ENCODE measurements at regions not wholly inside any gene's neighbourhood (a gene's known extent, or its start where the extent isn't known, plus 50 kb on each side); places are given as distances from the start of the nearest gene placed in this dataset.

DNA sequence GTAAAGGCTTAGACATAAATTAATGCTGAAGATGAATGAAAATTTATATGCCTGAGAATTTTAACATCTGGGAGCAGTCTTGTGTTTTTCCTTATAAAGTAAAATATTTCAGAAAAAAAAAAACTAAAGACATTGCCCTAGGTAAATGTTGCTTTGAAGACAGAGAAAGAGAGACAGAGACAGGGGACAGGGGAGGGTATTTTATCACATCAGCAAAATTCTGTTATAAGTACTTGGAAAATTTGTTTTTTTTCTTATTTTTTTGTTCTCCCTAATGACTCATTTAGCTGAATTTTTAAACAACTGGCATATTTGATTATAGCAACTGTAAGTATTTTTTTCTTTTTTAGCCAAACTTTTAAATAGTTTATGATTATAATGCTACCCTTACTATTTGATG is 1540.6 kb upstream of the GBE1 start:
- TF ChIP-seq CTCF (IDR thresholded peaks at IDR 0.05; ENCODE audit: insufficient read depth, low read length) = no peak

DNA sequence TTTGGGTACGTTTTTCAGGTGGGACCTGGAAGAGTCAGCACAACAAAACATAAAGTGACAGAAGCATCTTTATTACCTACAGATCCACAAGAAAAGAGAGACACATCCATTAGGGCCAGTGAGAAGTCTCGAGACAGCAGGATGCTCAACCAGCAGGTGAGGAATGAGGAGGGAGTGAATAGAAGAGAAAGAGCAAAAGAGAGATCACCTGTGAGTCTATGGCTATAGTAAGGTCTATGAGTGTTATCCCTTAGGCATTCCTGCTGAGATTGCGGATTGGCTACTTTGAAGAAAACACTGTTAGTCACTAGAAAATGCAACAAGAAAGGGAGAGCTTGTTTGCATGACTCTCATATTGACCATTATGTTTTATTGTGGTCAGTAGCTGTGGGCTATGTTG is 1556.2 kb upstream of the GBE1 start:
- no peak for TF ChIP-seq CTCF (IDR thresholded peaks at IDR 0.05; ENCODE audit: insufficient read depth, low read length)
- H3K4me3 ChIP-seq (ENCODE audit: low read depth, low read length) = no peak overlapping the region
- no peak for DNase-seq (ENCODE audit: low read depth)

More for the DNA sequence above, 1540.6 kb upstream of the GBE1 start:
- DNase-seq (ENCODE audit: low read depth) = no peak
- H3K4me3 ChIP-seq (ENCODE audit: low read depth, low read length) = no peak overlapping the region

- no peak overlapping the region for H3K4me3 ChIP-seq (ENCODE audit: low read depth, low read length)
- no peak for DNase-seq (ENCODE audit: low read depth)
- no peak for TF ChIP-seq CTCF (IDR thresholded peaks at IDR 0.05; ENCODE audit: insufficient read depth, low read length)
Measured at GRCh38 chr3:83320726-83321125, 1559.3 kb upstream of the GBE1 start.

DNA sequence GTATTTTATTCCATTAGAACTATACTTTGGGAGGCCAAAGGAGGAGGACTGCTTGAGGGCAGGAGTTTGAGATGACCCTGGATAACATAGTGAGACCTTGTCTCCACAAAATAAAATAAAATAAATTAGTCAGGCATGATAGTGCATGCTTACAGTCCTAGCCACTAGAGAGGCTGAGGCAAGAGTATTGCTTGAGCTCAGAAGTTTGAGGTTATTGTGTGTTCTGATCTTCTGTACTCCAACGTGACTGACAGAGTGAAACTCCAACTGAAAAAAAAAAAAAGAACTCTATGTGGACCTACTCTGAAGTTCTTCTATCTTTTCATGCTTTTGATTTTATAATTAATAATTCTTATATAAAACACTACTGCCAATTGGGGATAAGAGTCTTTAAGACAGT is 1560.0 kb upstream of the GBE1 start:
- no peak overlapping the region for H3K4me3 ChIP-seq (ENCODE audit: low read depth, low read length)
- DNase-seq (ENCODE audit: low read depth) = no peak
- TF ChIP-seq CTCF (IDR thresholded peaks at IDR 0.05; ENCODE audit: insufficient read depth, low read length) = no peak

- TF ChIP-seq CTCF (IDR thresholded peaks at IDR 0.05; ENCODE audit: insufficient read depth, low read length) = no peak
- DNase-seq (ENCODE audit: low read depth) = no peak
- H3K4me3 ChIP-seq (ENCODE audit: low read depth, low read length) = no peak overlapping the region
Measured at GRCh38 chr3:83321891-83322290, 1560.4 kb upstream of the GBE1 start.

GRCh38 chr3:83354205-83354604 is 1592.8 kb upstream of the GBE1 start:
- H3K4me3 ChIP-seq (ENCODE audit: low read depth, low read length) = no peak overlapping the region
- DNase-seq (ENCODE audit: low read depth) = no peak
- no peak for TF ChIP-seq CTCF (IDR thresholded peaks at IDR 0.05; ENCODE audit: insufficient read depth, low read length)

GRCh38 chr3:83393276-83393675 is 1565.5 kb upstream of the CADM2 start:
- no peak for DNase-seq (ENCODE audit: low read depth)
- no peak overlapping the region for H3K4me3 ChIP-seq (ENCODE audit: low read depth, low read length)
- no peak for TF ChIP-seq CTCF (IDR thresholded peaks at IDR 0.05; ENCODE audit: insufficient read depth, low read length)

All from fibroblast of the aortic adventitia (primary cell).